ENCODE measurements at regions not wholly inside any gene's neighbourhood (a gene's known extent, or its start where the extent isn't known, plus 50 kb on each side); places are given as distances from the start of the nearest gene placed in this dataset.

DNA sequence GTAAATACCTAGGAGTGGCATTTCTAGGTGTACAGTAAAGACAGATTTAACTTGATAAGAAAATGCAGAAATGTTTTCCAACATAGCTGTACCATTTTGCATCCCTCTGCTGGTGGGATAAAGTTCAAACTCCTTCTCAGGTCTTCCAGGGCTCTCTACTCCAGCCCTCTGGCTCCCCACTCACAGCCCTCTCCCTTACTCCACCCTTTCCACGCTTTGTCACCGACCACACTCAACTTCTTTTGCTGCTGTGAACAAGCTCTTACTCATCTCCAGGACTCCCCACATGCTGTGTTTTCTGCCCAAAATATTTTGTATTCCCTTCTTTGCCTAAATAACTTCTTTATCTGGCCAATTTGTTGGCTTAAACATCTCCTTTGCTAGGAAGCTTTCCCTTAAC, 90.6 kb upstream of the OSMR start:
- Histone ChIP-seq H3K4me3 (no peak overlapping the region), H3K27ac (no peak overlapping the region), H3K9me3 (no peaks in the 10 kb centered on the region), H3K36me3 (no peaks in the 10 kb centered on the region), H3K27me3 (no peaks in the 10 kb centered on the region), H3K4me1 (no peaks in the 10 kb centered on the region)
- TF ChIP-seq POLR2A (IDR thresholded peaks at IDR 0.05) = no peak
- TF ChIP-seq, protein P1, sequence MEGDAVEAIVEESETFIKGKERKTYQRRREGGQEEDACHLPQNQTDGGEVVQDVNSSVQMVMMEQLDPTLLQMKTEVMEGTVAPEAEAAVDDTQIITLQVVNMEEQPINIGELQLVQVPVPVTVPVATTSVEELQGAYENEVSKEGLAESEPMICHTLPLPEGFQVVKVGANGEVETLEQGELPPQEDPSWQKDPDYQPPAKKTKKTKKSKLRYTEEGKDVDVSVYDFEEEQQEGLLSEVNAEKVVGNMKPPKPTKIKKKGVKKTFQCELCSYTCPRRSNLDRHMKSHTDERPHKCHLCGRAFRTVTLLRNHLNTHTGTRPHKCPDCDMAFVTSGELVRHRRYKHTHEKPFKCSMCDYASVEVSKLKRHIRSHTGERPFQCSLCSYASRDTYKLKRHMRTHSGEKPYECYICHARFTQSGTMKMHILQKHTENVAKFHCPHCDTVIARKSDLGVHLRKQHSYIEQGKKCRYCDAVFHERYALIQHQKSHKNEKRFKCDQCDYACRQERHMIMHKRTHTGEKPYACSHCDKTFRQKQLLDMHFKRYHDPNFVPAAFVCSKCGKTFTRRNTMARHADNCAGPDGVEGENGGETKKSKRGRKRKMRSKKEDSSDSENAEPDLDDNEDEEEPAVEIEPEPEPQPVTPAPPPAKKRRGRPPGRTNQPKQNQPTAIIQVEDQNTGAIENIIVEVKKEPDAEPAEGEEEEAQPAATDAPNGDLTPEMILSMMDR (IDR thresholded peaks at IDR 0.05) = no peak
- DNase-seq = no peak

DNA sequence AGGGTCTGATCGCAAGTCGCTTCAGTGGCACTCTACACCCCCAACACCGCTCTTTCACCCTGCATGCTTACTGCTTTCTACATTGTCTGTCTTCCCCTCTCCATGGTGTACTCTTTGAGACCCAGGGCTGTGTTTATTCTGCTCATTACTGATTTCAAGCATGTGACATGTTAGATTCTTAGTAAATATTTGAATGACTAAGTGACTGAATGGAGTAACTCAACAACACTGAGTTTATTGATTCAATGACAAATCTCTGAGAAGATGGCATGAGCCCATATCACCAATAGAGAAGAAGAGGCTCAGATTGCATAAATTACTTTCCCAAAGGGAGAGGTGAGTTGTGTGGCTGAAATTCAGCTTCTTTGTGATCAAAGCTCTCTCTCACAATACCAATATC, 89.7 kb upstream of the OSMR start:
- Histone ChIP-seq H3K9me3 (no peaks in the 10 kb centered on the region), H3K4me3 (no peak overlapping the region), H3K36me3 (no peaks in the 10 kb centered on the region), H3K27me3 (no peaks in the 10 kb centered on the region), H3K27ac (no peak overlapping the region), H3K4me1 (no peaks in the 10 kb centered on the region)
- TF ChIP-seq, protein P1 (IDR thresholded peaks at IDR 0.05) = no peak
- TF ChIP-seq POLR2A (IDR thresholded peaks at IDR 0.05) = no peak
- DNase-seq = no peak

DNA sequence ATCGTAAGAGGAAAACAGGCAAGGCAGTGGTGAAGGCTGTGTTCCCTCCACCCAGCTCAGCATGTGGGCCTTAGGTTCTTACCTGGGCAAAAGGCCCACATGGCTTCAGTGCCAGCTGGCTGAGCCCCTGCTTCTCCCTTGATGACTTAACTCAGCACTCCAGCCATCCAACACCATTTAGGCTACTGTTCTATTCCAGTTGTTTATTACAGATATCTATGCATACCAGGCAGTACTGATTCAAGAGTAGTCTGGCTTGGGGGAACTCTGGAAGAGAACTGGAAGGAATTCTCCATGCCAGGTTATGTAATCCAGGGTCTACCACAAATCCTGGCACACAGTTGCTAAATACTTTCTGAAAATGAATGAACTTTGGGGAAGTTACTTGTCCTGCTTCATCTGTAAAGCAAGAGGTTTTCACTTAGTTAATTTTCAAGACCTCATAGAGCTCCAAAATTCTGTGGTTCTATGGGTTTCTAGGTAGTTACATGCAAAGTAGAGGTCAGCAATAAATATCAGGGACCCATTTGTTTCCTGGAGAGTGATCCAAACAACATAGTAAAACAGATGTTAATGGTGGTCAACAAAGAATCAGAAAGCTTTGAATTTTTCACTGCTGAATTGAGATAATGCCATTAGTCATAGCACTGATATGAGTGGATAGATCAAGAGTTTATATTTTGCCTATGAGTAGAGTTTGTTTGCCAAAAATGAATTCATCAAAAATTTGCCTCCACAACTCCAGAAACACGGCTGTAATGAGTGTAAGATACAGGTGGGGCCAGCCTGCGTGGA, 88.2 kb upstream of the OSMR start:
- no peak overlapping the region for H3K27ac ChIP-seq
- no peaks in the 10 kb centered on the region for H3K27me3 ChIP-seq
- no peak for TF ChIP-seq POLR2A (IDR thresholded peaks at IDR 0.05)
- TF ChIP-seq, protein P1 (IDR thresholded peaks at IDR 0.05) = no peak
- H3K4me3 ChIP-seq = no peak overlapping the region
- no peaks in the 10 kb centered on the region for H3K36me3 ChIP-seq
- DNase-seq = no peak
- no peaks in the 10 kb centered on the region for H3K9me3 ChIP-seq
- no peaks in the 10 kb centered on the region for H3K4me1 ChIP-seq

DNA sequence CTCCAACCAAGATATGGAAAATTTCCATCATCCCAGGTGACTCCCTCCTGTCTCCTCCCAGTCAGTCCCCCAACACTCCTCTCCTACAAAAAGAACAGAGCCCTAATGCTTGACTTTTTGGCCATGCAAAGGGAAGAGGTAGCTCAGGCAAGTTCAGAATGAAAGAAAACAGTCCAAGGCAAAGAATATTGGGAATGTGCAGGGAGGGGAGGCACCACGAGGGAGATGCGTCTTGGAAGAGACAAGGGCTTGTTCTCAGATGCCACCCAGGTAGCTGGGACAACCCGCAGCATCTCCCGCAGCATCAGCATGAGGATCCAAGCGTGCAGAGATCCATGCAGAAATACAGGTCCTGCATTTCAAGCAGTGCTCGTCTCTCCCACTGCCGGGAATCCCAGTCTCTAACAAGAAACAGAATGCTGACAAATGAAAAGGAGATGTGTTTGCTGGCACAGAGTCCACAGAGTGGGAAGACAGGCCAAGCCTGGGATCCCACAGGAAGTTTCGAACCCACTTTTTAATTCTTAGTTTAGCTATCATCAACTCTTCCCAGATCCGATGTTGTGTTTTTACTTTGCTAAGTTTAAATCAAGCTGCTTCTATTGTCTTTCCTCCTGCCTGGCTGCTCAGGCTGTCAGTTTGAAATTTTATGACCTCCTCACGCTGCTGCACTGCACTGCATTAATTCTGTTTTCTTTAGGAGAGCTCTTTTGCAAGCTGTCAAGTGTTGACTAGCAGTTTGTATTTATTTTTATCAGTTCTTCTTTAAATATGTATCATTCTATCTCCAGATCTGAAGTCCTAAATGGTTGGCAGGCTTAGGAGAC, 86.8 kb upstream of the OSMR start:
- Histone ChIP-seq H3K9me3 (no peaks in the 10 kb centered on the region), H3K4me1 (no peaks in the 10 kb centered on the region), H3K27ac (no peak overlapping the region), H3K4me3 (no peak overlapping the region), H3K27me3 (no peaks in the 10 kb centered on the region), H3K36me3 (no peaks in the 10 kb centered on the region)
- TF ChIP-seq, protein P1 (IDR thresholded peaks at IDR 0.05) = no peak
- TF ChIP-seq POLR2A (IDR thresholded peaks at IDR 0.05) = no peak
- no peak for DNase-seq

DNA sequence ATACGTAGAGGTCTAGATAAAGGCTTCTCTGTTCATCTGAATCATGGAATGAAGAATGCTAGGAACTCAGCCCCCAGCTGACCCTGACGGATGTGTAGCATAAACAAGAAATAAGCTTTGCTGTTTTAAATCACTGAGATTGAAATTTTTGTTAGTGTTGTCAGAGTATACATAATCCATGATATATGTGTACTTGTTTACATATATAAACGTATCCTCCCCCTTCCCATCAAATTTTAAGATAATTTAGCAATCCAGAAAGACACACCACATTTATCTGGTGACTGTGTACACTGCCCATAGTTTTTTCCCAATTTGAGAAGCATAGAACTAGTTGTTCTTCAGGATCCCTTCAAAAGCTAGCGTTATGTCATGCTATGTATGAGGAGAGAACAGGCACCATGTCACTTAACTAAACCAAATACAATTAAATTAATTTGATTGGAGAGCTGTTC, 80.8 kb upstream of the OSMR start:
- no peaks in the 10 kb centered on the region for H3K4me1 ChIP-seq
- no peaks in the 10 kb centered on the region for H3K36me3 ChIP-seq
- no peak overlapping the region for H3K4me3 ChIP-seq
- no peak for DNase-seq
- TF ChIP-seq, protein P1 (IDR thresholded peaks at IDR 0.05) = no peak
- TF ChIP-seq POLR2A (IDR thresholded peaks at IDR 0.05) = no peak
- H3K27me3 ChIP-seq = no peaks in the 10 kb centered on the region
- H3K9me3 ChIP-seq = no peaks in the 10 kb centered on the region
- H3K27ac ChIP-seq = no peak overlapping the region
